ENCODE measurements at regions not wholly inside any gene's neighbourhood (a gene's known extent, or its start where the extent isn't known, plus 50 kb on each side); places are given as distances from the start of the nearest gene placed in this dataset.

- no peaks in the 10 kb centered on the region for H3K4me1 ChIP-seq
- WGBS: 70% methylated on average over 1 of the region's 1 CpG
- H3K36me3 ChIP-seq: no peaks in the 10 kb centered on the region
- no peak for DNase-seq (ENCODE audit: extremely low spot score)
- no peaks in the 10 kb centered on the region for H3K27me3 ChIP-seq
- H3K9me3 ChIP-seq: no peaks in the 10 kb centered on the region
- H3K4me3 ChIP-seq: no peak overlapping the region
- intact Hi-C loops (cut with DNase I): no loop called here
- H3K27ac ChIP-seq (replicated peaks in 1 of 4): no peak overlapping the region
- TF ChIP-seq EP300 (IDR thresholded peaks at IDR 0.05) (no peak), CTCF (IDR thresholded peaks at IDR 0.05) (no peak), POLR2A (IDR thresholded peaks at IDR 0.05; ENCODE audit: low read depth) (no peak), POLR2AphosphoS5 (IDR thresholded peaks at IDR 0.05) (no peak)
These were observed 1399.3 kb downstream of the STIM2 start for GRCh38 chr4:28259951-28260350.

- intact Hi-C loops (cut with DNase I): no loop called here
- DNase-seq (ENCODE audit: extremely low spot score): no peak
- WGBS: 94% methylated on average over 1 of the region's 1 CpG
These were observed 1406.5 kb downstream of the STIM2 start for GRCh38 chr4:28267166-28267565.

GRCh38 chr4:28269426-28269825 lies 1408.8 kb downstream of the STIM2 start:
- Histone ChIP-seq H3K36me3 (no peaks in the 10 kb centered on the region), H3K4me3 (no peak overlapping the region), H3K4me1 (no peaks in the 10 kb centered on the region), H3K27ac (replicated peaks in 1 of 4) (no peak overlapping the region), H3K9me3 (no peaks in the 10 kb centered on the region), H3K27me3 (no peaks in the 10 kb centered on the region)
- DNase-seq (ENCODE audit: extremely low spot score): no peak
- intact Hi-C loops (cut with DNase I): no loop called here
- TF ChIP-seq EP300 (IDR thresholded peaks at IDR 0.05) (no peak), POLR2AphosphoS5 (IDR thresholded peaks at IDR 0.05) (no peak), CTCF (IDR thresholded peaks at IDR 0.05) (no peak), POLR2A (IDR thresholded peaks at IDR 0.05; ENCODE audit: low read depth) (no peak)
- 66% methylated on average over 2 of the region's 2 CpGs for WGBS

More at GRCh38 chr4:28267166-28267565, 1406.5 kb downstream of the STIM2 start:
- Histone ChIP-seq H3K36me3 (no peaks in the 10 kb centered on the region), H3K27ac (replicated peaks in 1 of 4) (no peak overlapping the region), H3K9me3 (no peaks in the 10 kb centered on the region), H3K4me1 (no peaks in the 10 kb centered on the region), H3K4me3 (no peak overlapping the region), H3K27me3 (no peaks in the 10 kb centered on the region)
- TF ChIP-seq POLR2AphosphoS5 (IDR thresholded peaks at IDR 0.05) (no peak), CTCF (IDR thresholded peaks at IDR 0.05) (no peak), EP300 (IDR thresholded peaks at IDR 0.05) (no peak), POLR2A (IDR thresholded peaks at IDR 0.05; ENCODE audit: low read depth) (no peak)

GRCh38 chr4:28277931-28278330 lies 1417.3 kb downstream of the STIM2 start:
- H3K4me1 ChIP-seq: no peaks in the 10 kb centered on the region
- no peak for DNase-seq (ENCODE audit: extremely low spot score)

More at GRCh38 chr4:28277931-28278330, 1417.3 kb downstream of the STIM2 start:
- intact Hi-C loops (cut with DNase I): no loop called here
- no peaks in the 10 kb centered on the region for H3K27me3 ChIP-seq
- no peak overlapping the region for H3K27ac ChIP-seq (replicated peaks in 1 of 4)
- H3K4me3 ChIP-seq: no peak overlapping the region
- H3K36me3 ChIP-seq: no peaks in the 10 kb centered on the region
- H3K9me3 ChIP-seq: no peaks in the 10 kb centered on the region
- TF ChIP-seq POLR2AphosphoS5 (IDR thresholded peaks at IDR 0.05): no peak
- no peak for TF ChIP-seq CTCF (IDR thresholded peaks at IDR 0.05)
- no peak for TF ChIP-seq POLR2A (IDR thresholded peaks at IDR 0.05; ENCODE audit: low read depth)
- TF ChIP-seq EP300 (IDR thresholded peaks at IDR 0.05): no peak

All from esophagus muscularis mucosa (tissue), 4 donors.